Activated CD4-positive, alpha-beta T cell treated with anti-CD3 and anti-CD28 coated beads, Interleukin-2, amount 50 U/mL, for 16 hours (primary cell): ENCODE measurements at regions not wholly inside any gene's neighbourhood (a gene's known extent, or its start where the extent isn't known, plus 50 kb on each side); places are given as distances from the start of the nearest gene placed in this dataset.
A peak's percentile ranks its signal among the peaks of the same experiment; 100 is the strongest.
"Not testable (repeated sequence)": the region's sequence is repeated elsewhere in the genome, so short reads cannot be mapped to it uniquely, and the experiment has no call there.

Experiments
- DNase-seq: peaks from one replicate; pipeline ENCODE4 v3.0.0-alpha.2; 2020

- DNase-seq: no peak
These were observed 371.5 kb upstream of the PRR16 start for GRCh38 chr5:120092649-120093048.

GRCh38 chr5:120093178-120093577, 370.9 kb upstream of the PRR16 start:
- DNase-seq: no peak

- no peak for DNase-seq
These were observed 367.7 kb upstream of the PRR16 start for GRCh38 chr5:120096413-120096812.

GRCh38 chr5:120098426-120098825, 365.7 kb upstream of the PRR16 start:
- DNase-seq: no peak

GRCh38 chr5:120098902-120099535, 365.1 kb upstream of the PRR16 start:
- no peak for DNase-seq

- no peak for DNase-seq
These were observed 362.3 kb upstream of the PRR16 start for GRCh38 chr5:120101771-120102170.

- DNase-seq: no peak
These were observed 360.6 kb upstream of the PRR16 start for GRCh38 chr5:120103495-120103894.

GRCh38 chr5:120106912-120107525, 357.1 kb upstream of the PRR16 start:
- DNase-seq: no peak

- DNase-seq: no peak
These were observed 355.4 kb upstream of the PRR16 start for GRCh38 chr5:120108586-120109248.

GRCh38 chr5:120122703-120123102, 341.4 kb upstream of the PRR16 start:
- DNase-seq: no peak

- DNase-seq: no peak
These were observed 340.1 kb upstream of the PRR16 start for GRCh38 chr5:120124031-120124430.

GRCh38 chr5:120124961-120125360, 339.1 kb upstream of the PRR16 start:
- no peak for DNase-seq

- DNase-seq: not testable (repeated sequence)
These were observed 331.8 kb upstream of the PRR16 start for GRCh38 chr5:120132347-120132746.

GRCh38 chr5:120134944-120135343, 329.2 kb upstream of the PRR16 start:
- DNase-seq: no peak

GRCh38 chr5:120137582-120137981, 326.5 kb upstream of the PRR16 start:
- no peak for DNase-seq

- DNase-seq: peak; percentile 6
These were observed 325.1 kb upstream of the PRR16 start for GRCh38 chr5:120139039-120139438.

GRCh38 chr5:120140501-120140900, 323.6 kb upstream of the PRR16 start:
- no peak for DNase-seq

GRCh38 chr5:120141076-120141475, 323.0 kb upstream of the PRR16 start:
- no peak for DNase-seq

- no peak for DNase-seq
These were observed 317.3 kb upstream of the PRR16 start for GRCh38 chr5:120146787-120147186.

GRCh38 chr5:120147911-120148310, 316.2 kb upstream of the PRR16 start:
- not testable (repeated sequence) for DNase-seq

- DNase-seq: no peak
These were observed 313.3 kb upstream of the PRR16 start for GRCh38 chr5:120150770-120151169.

- no peak for DNase-seq
These were observed 312.9 kb upstream of the PRR16 start for GRCh38 chr5:120151181-120151580.

GRCh38 chr5:120151825-120152224, 312.3 kb upstream of the PRR16 start:
- DNase-seq: no peak

GRCh38 chr5:120152472-120152871, 311.6 kb upstream of the PRR16 start:
- no peak for DNase-seq
